T-helper 2 cell treated with Interferon-gamma antibody and Interleukin-4, amounts not matched to agents 5 μg/mL and 100 μg/mL, for 36 hours (primary cell): ENCODE measurements at regions not wholly inside any gene's neighbourhood (a gene's known extent, or its start where the extent isn't known, plus 50 kb on each side); places are given as distances from the start of the nearest gene placed in this dataset.

Experiments used
- DNase-seq: peaks from one replicate; pipeline ENCODE4 v3.0.0; 2021; ENCODE audit warnings: low spot score
- H3K27ac Mint-ChIP-seq: one replicate; pipeline ENCODE4 v1.8.0; 2021; ENCODE audit warnings: mild to moderate bottlenecking, mixed read lengths
- H3K27me3 Mint-ChIP-seq: one replicate; pipeline ENCODE4 v1.8.0; 2021; ENCODE audit warnings: low read depth, mixed read lengths
- H3K36me3 Mint-ChIP-seq: one replicate; pipeline ENCODE4 v1.8.0; 2021; ENCODE audit warnings: low read depth, mixed read lengths
- H3K4me1 Mint-ChIP-seq: one replicate; pipeline ENCODE4 v1.8.0; 2021; ENCODE audit warnings: low read depth, mixed read lengths
- H3K4me3 Mint-ChIP-seq: one replicate; pipeline ENCODE4 v1.8.0; 2022; ENCODE audit warnings: mild to moderate bottlenecking, moderate library complexity, mixed read lengths
- H3K9me3 Mint-ChIP-seq: one replicate; pipeline ENCODE4 v1.8.0; 2021; ENCODE audit warnings: mixed read lengths

DNA sequence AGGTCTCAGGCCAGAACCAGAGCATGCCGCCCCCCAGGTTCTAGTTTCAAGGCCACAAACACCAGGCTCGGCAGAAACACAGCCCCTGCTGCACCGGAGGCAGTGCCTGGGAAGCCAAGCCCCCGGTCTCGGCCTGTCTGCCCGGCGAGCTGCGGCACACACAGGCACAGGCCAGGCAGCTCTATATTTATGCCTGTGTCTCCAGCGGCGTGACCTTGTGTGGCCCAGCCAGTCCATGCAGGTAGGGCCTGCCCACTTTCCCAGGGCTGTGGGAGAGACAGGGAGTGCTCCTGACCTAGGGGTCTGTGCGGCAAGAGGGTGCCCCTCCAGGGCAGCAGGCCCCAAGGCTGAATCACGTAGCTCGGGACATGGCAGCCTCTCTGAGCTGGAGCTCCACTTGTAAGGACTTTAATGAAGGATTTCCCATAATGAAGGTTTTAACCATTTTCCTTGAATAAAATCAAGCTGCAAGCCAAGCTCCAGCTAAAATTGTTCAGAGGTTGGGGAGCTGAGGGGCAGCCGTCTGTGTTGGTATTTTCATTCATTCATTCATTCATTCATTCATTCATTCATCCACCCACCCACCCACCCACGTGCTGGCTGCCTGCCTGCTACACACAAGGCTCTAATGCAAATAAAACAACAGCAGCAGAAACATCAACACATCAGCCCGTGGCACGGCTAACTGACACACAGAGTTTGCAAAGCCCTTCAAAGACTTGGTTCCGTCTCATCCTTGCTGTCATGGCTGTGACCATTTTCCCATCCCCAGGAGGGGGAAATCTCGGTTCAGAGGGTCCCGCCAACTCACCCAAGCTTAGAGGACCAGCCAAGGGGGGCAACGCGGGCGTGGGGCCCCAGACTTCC lies 92.0 kb downstream of the RFLNA start:
- H3K36me3 Mint-ChIP-seq: peaks cover 11% of the 10 kb centered on the region
- H3K27me3 Mint-ChIP-seq: no peaks in the 10 kb centered on the region
- peaks cover 14% of the 10 kb centered on the region for H3K4me1 Mint-ChIP-seq
- no peaks in the 10 kb centered on the region for H3K9me3 Mint-ChIP-seq
- no peak overlapping the region for H3K27ac Mint-ChIP-seq
- no peak overlapping the region for H3K4me3 Mint-ChIP-seq
- DNase-seq: no peak

DNA sequence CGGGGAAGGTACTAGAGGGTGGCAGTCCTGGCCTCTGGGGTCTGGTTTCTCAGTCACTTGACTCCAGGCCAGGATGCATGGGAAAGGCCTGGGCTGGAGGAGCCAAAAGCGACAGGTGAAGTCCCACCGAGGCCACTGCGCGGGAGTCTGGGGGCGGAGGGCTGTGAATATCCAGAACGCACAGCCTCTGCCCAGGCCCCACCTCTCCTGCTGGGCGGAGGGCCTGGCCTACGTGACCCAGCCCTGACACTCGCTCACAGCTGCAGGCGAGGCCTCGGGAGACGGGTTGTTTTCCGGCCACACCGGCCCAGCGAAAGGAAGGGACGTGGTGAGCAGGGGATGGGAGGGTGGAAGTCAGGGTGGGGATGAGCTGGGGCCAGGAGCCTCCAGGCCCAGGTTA lies 91.2 kb downstream of the RFLNA start:
- Mint-ChIP-seq H3K27ac (no peak overlapping the region), H3K36me3 (peaks cover 8% of the 10 kb centered on the region)
- DNase-seq: no peak

DNA sequence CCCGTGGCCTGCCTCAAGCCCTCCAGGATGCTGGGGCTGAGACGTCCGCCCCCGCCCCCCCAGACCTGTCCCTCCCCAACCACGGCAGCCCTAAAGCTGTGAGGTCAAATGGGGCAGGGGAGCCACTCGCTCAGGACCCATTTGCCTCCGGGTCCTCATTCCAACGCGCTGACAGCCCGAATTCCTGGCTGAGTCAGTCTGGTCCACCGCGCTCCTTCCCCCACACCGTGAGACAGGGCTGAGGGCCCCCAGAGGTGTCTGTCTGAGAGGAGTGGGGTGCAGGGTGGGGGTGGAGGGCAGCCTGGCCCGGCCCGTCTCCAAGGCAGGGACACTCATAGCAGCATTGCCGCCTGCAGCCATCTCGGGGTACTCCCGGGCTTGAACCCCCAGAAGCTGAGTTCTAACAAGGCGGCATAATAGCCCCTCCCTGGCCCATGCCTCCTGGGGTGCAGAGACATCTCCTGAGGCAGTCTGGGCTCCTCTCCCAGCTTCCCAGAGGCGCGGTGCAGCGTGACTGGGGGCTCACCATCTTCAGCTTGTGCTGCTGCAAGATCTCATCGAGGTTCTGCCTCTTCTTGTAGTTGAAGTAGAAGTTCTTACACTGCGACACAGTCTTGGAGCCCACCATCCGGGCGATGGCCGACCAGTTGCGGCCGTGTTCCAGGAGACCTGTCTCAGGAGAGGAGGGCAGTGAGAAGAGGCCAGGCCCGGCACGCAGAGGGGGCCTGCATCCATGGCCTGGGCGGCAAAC lies 90.5 kb downstream of the RFLNA start:
- Mint-ChIP-seq H3K27me3 (no peaks in the 10 kb centered on the region), H3K36me3 (peaks cover 6% of the 10 kb centered on the region), H3K9me3 (no peaks in the 10 kb centered on the region), H3K27ac (no peak overlapping the region), H3K4me1 (peaks cover 2% of the 10 kb centered on the region), H3K4me3 (no peak overlapping the region)
- no peak for DNase-seq

More for the DNA sequence above, 91.2 kb downstream of the RFLNA start:
- H3K9me3 Mint-ChIP-seq: no peaks in the 10 kb centered on the region
- H3K4me3 Mint-ChIP-seq: no peak overlapping the region
- no peaks in the 10 kb centered on the region for H3K27me3 Mint-ChIP-seq
- peaks cover 6% of the 10 kb centered on the region for H3K4me1 Mint-ChIP-seq

DNA sequence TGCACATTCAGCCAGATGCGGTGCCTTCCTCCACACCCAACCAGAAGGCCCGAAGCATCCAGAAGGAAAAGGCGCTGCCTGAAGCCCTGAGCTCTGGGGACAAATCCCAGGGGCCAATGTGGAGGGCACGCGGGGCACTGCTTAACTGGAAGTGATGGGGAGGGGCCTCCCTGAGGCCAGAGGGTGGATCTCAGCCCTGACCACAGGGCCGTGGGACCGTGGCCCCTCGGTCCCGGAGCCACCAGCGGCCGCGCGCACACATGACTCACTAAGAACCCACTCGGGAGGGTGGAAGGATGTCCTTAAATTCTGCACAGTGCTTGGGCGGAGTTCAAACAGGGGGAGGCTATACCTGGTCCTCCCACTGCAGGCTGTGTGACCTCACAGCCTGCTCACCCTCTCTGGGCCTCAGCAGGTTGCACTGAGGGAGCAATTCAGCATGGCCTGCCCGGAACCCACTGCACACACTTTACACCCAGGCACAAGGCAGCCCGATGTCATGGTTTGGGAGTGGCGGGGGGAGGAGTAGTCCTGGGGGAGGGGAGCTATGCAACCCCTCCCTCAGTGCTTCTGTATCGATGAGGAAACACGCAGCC lies 89.5 kb downstream of the RFLNA start:
- DNase-seq: no peak
- no peaks in the 10 kb centered on the region for H3K27me3 Mint-ChIP-seq
- peaks cover 2% of the 10 kb centered on the region for H3K36me3 Mint-ChIP-seq
- peaks cover 2% of the 10 kb centered on the region for H3K4me1 Mint-ChIP-seq
- H3K9me3 Mint-ChIP-seq: no peaks in the 10 kb centered on the region
- no peak overlapping the region for H3K4me3 Mint-ChIP-seq
- H3K27ac Mint-ChIP-seq: no peak overlapping the region

DNA sequence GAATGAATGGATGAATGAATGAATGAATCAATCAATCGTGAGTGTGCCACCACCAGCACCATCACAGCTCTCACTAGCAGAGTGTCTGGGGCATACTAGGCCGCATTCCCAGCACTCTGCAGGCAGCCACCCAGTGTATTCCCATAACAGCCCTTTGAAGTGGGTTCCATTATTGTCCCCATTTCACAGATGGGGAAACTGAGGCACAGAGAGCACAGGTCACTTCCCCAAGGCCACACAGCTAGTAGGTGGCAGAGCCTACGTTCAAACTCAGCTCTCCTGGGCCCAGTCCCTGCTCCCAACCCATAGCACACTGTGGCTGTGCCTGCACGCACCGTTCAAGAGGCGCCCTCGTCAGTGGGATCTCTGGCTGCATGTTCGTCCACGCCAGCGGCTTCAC lies 88.1 kb downstream of the RFLNA start:
- DNase-seq: no peak
- Mint-ChIP-seq H3K4me3 (no peak overlapping the region), H3K27me3 (no peaks in the 10 kb centered on the region), H3K27ac (no peak overlapping the region), H3K9me3 (no peaks in the 10 kb centered on the region), H3K4me1 (no peaks in the 10 kb centered on the region), H3K36me3 (peaks cover 4% of the 10 kb centered on the region)

DNA sequence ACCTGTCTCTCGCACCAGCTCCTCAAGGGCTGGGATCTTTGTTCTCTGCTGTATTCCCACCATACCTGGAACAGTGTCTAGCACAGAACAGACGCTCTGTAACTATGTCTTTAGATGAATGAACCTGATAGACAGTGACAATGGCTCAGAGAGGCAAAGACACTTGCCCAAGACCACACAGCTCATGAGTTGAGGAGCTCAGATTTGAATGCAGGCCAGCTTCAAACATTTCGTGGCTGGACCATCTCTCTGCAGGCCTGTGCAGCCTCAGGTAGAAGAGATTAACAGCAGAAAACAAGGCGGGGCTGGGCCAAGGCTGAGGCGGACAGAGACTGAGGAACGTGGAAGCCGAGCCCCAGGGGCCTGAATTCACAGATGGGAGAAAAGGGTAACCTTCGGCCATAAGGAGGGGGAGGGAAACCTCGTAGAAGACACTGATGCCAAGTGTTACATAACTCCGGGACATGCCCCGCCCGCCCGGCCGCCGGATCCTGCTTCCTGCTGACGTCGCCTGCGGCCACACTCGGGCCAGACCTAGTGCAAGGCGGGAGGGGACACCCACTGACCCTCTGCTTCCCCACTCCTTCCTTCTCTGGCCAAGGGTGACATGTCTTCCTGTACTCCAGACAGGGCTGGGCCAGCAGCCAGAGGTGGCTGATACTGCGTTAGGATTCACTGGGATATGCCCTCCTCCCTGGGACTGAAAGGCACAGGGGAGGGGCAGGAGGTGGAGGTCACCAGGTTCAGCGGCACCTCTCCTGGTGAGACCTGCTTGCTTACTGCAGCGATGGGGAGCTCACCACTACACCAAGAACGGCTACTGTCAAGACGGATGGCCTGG lies 86.8 kb downstream of the RFLNA start:
- Mint-ChIP-seq H3K27me3 (no peaks in the 10 kb centered on the region), H3K9me3 (no peaks in the 10 kb centered on the region), H3K4me3 (no peak overlapping the region), H3K27ac (no peak overlapping the region), H3K4me1 (no peaks in the 10 kb centered on the region), H3K36me3 (peaks cover 6% of the 10 kb centered on the region)
- DNase-seq: no peak

DNA sequence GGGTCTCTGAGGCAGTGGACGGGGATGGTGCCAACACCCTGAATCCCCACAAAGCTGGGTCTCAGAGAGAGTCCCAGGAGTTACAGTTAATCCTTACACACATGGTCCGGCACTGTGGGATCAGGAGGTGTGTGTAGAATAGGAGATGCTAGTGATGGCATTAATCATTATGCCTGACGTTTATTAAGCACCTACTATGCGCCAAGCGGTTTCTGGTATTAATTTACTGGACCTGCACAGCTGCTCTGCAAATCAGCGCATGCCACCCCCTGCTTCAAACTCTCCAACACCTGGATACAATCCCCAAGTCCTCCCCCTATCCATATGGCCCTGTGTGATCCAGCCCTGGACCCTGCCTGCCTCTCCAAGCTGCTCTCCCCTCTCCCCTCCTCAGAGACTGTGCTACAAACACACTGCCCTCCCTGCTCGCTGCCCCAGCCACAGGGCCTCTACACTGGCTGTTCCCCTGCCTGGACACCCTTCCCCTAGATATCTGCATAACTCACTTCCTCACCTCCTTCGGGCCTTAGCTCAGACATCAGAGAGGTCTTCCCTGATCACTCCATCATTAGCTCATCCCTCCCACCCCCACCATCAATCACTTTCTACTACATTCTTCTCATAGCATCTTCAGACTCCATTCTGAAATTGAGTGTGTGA lies 86.0 kb downstream of the RFLNA start:
- no peaks in the 10 kb centered on the region for H3K9me3 Mint-ChIP-seq
- no peak overlapping the region for H3K27ac Mint-ChIP-seq
- DNase-seq: no peak
- no peaks in the 10 kb centered on the region for H3K4me1 Mint-ChIP-seq
- H3K27me3 Mint-ChIP-seq: no peaks in the 10 kb centered on the region
- peaks cover 6% of the 10 kb centered on the region for H3K36me3 Mint-ChIP-seq
- H3K4me3 Mint-ChIP-seq: no peak overlapping the region

DNA sequence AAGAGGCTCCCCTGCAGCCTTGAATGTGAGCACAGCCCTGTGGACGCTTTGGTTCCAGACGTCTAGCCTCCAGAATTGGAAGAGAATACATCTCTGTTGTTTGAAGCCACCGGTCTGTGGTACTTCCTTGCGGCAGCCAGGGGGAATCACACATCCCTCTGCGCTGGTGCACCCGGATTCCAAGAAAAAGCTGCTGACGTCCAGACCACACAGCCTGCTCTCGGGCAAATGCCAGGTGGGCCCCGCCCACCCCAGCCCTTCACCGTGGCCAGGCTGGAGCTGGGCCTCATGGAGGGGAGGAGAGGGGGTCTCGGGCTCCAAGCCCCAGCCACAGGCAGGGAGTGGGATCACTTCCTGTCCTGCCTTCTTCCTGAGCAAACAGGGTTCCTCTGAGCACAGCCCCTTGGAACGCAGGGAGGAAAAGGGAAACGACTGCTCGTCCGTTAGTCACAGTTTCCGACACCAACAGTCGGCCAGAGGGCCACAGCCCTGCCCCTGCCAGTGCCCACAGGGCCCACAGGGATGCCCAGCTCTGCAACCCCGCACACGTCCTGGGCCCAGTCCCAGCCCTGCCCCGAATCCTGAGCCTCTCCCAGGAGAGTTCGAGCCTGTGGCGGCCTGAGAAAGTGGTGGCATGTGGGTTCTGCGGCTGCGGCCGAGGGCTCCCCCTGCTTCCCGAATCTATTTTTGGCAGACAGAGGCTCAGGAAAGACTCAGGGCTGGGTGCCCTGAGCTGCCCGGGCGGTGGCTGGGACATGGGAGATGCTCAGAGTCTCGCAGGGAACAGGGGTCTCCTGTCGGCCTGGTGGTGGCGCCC lies 85.3 kb downstream of the RFLNA start:
- no peaks in the 10 kb centered on the region for H3K27me3 Mint-ChIP-seq
- H3K4me1 Mint-ChIP-seq: no peaks in the 10 kb centered on the region
- no peak overlapping the region for H3K4me3 Mint-ChIP-seq
- peaks cover 6% of the 10 kb centered on the region for H3K36me3 Mint-ChIP-seq
- H3K9me3 Mint-ChIP-seq: no peaks in the 10 kb centered on the region
- H3K27ac Mint-ChIP-seq: no peak overlapping the region
- DNase-seq: no peak

DNA sequence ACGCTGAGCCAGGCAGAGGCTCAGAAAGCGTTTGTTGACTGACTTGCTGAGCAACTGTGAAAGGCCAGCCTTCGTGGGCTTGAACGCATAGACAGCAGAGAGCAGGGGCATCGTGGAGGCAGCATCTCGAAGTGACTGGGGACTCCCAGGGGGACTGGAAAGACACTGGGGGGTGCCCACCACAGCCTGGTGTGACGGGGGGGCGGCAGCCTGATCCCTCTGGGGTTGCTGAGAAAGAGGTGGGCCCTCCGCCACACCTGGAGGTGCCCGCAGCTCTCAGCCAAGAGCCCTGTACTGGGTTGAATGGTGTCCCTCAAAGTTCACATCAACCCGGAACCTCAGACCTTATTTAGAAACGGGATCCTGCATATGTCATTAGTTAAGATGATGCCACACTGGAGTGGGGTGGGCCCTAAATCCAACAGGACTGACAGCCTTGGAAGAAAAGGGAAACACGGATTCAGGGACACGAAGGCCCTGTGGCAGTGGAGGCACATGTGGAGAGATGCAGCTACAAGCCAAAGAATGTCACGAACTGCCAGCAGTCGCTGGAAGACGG lies 84.6 kb downstream of the RFLNA start:
- no peaks in the 10 kb centered on the region for H3K27me3 Mint-ChIP-seq
- no peaks in the 10 kb centered on the region for H3K4me1 Mint-ChIP-seq
- no peak for DNase-seq
- peaks cover 5% of the 10 kb centered on the region for H3K36me3 Mint-ChIP-seq
- H3K4me3 Mint-ChIP-seq: no peak overlapping the region
- no peaks in the 10 kb centered on the region for H3K9me3 Mint-ChIP-seq
- no peak overlapping the region for H3K27ac Mint-ChIP-seq

DNA sequence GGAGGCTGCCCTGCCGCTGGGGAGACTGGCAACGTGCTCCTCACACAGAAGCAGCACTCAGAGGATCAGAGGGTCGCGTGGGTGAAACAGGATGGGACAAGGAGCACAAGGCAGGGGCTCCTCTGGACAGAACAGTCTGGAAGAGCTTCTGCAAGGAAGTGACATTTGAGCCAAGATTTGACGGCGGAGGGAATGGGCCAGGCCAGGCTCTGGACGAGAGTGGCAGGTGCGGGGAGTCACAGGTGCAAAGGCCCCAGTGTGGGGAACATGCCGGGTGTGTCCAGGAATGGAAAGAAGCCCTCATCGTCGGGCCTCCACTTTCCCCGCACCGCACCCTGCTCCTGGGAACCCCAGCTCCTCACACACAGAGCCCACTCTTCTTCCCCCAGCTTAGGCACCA lies 84.0 kb downstream of the RFLNA start:
- DNase-seq: no peak
- Mint-ChIP-seq H3K4me3 (no peak overlapping the region), H3K27me3 (no peaks in the 10 kb centered on the region), H3K27ac (no peak overlapping the region), H3K9me3 (no peaks in the 10 kb centered on the region), H3K36me3 (peaks cover 5% of the 10 kb centered on the region), H3K4me1 (no peaks in the 10 kb centered on the region)

DNA sequence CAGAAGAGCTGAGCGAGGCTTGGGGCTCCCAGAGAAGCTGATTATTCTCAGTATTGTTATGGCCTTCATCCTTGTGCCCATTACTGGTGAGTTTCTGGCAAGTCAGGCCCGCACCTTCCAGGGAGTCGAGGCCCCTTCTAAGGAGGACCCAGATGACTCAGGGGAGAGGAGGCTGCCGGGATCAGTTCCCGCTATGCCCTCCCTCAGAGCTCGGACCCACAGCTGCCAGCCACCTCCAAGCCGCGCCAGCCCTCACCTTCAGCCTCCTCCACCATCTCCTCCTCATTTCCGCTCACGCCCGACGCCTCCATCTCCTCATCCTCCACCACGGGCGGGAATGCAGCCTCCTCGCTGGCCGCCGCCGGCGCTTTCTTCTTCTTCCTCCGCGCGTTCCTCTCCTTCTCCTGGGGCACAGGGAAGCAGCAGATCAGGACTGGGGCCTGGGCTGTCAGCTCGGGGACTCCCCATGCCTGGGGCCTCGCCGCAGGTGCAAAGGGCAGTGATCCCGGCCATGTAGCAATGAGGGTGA lies 83.2 kb downstream of the RFLNA start:
- DNase-seq: no peak
- Mint-ChIP-seq H3K4me1 (no peaks in the 10 kb centered on the region), H3K4me3 (no peak overlapping the region), H3K27ac (no peak overlapping the region), H3K36me3 (peaks cover 5% of the 10 kb centered on the region), H3K27me3 (no peaks in the 10 kb centered on the region), H3K9me3 (no peaks in the 10 kb centered on the region)

DNA sequence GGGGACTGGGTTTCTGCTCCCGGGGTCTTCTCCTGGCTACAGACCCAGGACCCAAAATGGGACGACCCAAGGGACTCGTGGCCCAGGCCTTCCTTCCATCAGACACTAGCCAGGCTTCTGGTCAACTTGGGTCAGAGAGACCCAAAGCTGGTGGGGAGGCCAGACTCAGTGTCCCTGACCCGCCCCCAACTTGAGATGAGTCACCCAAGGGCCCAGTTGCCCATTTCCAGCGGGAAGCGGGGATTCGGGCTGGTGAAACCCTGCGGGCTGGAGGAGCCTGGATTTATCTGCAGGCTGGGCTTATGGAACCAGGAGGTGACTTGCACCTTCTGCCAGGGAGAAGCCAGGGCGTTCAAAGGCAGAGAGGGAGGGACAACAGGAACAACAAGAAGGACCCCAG lies 81.5 kb downstream of the RFLNA start:
- no peaks in the 10 kb centered on the region for H3K27me3 Mint-ChIP-seq
- no peak overlapping the region for H3K4me3 Mint-ChIP-seq
- no peak overlapping the region for H3K27ac Mint-ChIP-seq
- H3K4me1 Mint-ChIP-seq: no peaks in the 10 kb centered on the region
- H3K36me3 Mint-ChIP-seq: peaks cover 5% of the 10 kb centered on the region
- no peaks in the 10 kb centered on the region for H3K9me3 Mint-ChIP-seq
- no peak for DNase-seq
